GM18505 (cell line): ENCODE measurements at regions not wholly inside any gene's neighbourhood (a gene's known extent, or its start where the extent isn't known, plus 50 kb on each side); places are given as distances from the start of the nearest gene placed in this dataset.
"Not testable (repeated sequence)": the region's sequence is repeated elsewhere in the genome, so short reads cannot be mapped to it uniquely, and the experiment has no call there.

ENCODE experiments used
- ATAC-seq: cut with Tn5 transposase; IDR thresholded peaks from one replicate; pipeline ENCODE4 v1.9.1; 2021; ENCODE audit not compliant: unreplicated experiment
- POLR2A ChIP-seq: IDR thresholded peaks from 4 replicates; pipeline ENCODE4 v1.6.1; 2011; ENCODE audit warnings: borderline replicate concordance; ENCODE audit not compliant: insufficient read depth, insufficient read length; ENCODE audit errors: extremely low read depth

GRCh38 chr1:189007824-189008223 lies 1469.8 kb downstream of the BRINP3 start:
- no peak for ATAC-seq
- no peak for TF ChIP-seq POLR2A

DNA sequence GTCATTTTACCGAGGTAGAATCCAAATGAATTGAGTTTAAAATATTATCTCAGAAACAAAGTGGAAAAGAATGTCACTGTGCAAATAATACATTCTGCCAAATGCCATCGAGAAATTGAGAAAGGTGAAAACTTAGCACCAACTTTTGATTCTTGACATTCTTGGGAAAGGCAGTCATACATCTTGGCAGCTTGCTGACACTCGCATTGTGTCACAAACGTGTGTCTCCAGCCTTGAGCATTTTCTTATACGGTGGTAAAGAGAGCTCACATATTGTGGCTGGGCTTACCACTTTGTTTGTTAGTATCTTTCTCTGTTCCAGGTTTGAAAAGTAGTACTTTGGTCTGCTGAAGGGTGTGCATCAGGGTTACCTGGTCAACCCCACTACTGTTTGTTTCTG lies 1456.1 kb downstream of the BRINP3 start:
- no peak for TF ChIP-seq POLR2A
- ATAC-seq = no peak

- no peak for TF ChIP-seq POLR2A
- ATAC-seq = no peak
Measured at GRCh38 chr1:189022015-189022414, 1455.6 kb downstream of the BRINP3 start.

GRCh38 chr1:189027512-189027911 lies 1450.2 kb downstream of the BRINP3 start:
- TF ChIP-seq POLR2A = no peak
- ATAC-seq = no peak

- ATAC-seq = no peak
- TF ChIP-seq POLR2A = no peak
Measured at GRCh38 chr1:189033169-189033568, 1444.5 kb downstream of the BRINP3 start.

GRCh38 chr1:189036628-189037027 lies 1441.0 kb downstream of the BRINP3 start:
- no peak for TF ChIP-seq POLR2A
- no peak for ATAC-seq

GRCh38 chr1:189046127-189046526 lies 1431.5 kb downstream of the BRINP3 start:
- no peak for TF ChIP-seq POLR2A

DNA sequence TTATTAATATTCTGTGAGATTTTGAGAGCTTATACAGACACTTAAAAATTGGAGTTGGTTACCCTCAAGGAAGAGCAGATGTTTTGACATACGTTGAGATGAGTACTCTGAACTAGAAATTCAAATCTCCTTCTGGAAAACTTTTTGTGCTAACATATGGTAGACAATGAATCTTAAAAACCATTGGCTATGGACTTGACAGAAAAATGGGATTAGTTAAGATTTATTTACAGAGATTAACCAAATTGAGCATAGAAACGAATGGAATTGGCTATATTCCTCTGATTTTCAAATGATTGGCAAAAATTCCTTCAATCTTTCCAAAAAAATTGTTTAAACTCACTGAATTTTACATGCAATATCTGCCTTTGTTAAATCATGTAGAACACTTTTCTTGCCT lies 1392.9 kb downstream of the BRINP3 start:
- no peak for ATAC-seq
- no peak for TF ChIP-seq POLR2A

More at GRCh38 chr1:189046127-189046526, 1431.5 kb downstream of the BRINP3 start:
- no peak for ATAC-seq

DNA sequence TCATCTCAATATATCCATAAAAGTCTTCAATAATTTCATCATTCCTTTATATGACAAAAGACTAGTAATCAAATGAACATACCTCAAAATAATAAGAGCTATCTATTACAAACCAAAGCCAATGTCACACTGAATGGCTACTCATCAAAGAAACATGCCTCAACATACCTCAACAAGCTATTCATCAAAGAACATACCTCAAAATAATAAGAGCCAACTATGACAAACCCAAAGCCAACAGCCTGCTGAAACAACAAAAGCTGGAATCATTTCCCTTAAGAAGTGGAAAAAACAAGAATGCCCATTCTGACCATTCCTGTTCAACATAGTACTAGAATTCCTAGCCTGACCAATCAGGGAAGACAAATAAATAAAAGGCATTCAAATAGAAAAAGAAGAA lies 1373.7 kb downstream of the BRINP3 start:
- TF ChIP-seq POLR2A = no peak
- ATAC-seq = no peak

DNA sequence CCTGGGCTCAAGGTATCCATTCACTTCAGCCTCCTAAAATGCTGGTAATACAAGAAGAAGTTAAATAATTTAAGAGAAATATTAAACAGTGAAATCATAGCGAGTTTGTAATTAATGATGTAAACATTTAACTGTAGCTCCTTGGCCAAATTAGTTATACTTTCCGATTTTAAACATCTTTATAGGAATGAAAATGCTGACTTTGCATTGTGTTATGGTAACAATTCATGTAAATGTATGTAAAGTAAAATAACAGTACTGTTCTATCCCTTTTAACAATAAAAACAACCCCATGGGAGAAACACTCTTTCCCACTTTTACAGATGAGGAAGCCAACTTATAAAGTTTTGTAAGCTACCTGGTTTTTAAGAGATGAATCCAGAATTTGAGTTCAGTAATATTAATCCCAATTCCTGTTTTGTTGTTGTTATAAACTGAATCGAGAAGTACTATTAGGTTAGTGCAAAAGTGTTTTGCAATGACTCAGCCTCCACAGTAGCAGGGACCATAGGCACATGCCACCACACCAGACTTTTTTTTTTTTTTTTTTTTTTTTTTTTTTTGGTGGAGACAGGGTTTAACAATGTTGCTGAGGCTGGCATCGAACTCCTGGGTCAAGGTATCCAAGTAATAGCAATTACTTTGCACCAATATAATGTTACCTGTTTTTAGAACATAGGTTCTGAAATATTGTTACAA lies 1360.4 kb downstream of the BRINP3 start:
- TF ChIP-seq POLR2A = no peak
- ATAC-seq = no peak

DNA sequence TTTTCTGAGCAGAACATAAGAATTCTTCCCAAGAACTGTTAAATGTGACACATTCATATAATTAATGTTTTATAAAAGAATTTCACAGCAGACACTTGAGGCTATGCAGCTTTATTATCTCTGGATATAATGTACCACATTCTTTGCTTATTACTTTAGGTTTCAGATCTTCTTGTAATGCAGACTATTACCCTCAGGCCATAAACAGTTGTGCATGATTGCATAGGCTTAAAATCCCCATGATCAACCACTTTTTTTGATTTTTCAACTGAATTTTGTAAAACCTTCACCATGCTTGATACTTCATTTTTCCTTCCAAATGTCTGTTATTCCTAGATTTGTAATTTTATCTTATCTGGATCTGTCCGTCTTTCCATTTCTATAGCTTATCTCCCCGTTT lies 1355.7 kb downstream of the BRINP3 start:
- TF ChIP-seq POLR2A = no peak
- no peak for ATAC-seq

GRCh38 chr1:189125694-189126093 lies 1352.0 kb downstream of the BRINP3 start:
- TF ChIP-seq POLR2A = no peak
- no peak for ATAC-seq

DNA sequence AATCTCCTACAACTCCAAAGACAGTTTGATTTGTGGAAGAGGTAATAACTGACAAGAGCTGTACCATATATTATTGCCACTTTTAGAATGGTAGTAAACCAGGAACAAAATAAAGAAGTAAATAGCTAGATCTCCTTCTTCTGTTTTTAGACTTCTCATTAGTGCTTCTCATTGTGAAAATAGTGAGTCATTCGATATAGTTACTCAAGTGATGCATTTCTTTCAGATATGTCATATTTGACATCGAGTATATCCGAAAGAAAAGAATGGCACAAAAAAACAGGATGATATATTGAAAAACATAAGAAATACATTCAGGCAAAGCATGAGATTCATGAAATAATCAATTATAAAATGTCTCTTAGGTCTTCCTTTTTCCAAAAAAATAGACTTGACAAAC lies 1346.1 kb downstream of the BRINP3 start:
- TF ChIP-seq POLR2A = no peak
- no peak for ATAC-seq

GRCh38 chr1:189139748-189140147 lies 1337.9 kb downstream of the BRINP3 start:
- not testable (repeated sequence) for ATAC-seq

DNA sequence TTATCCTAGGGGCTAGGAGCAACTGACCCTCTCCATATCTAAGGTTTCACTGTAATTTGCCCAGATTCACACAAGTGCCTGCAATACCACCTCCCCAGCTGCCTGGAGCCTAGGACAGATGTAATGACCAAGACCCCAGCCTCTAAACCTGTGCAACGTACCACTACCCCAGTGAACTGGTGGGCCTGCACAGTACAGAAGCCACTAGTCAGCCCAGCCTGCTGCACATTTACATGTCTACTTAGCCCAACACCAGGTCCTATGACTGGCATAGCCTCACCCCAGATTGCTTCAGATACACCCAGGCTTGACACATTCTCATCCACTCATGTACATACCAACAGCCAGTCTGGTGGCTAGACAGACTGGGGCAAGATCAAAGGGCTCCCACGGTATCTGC lies 1336.6 kb downstream of the BRINP3 start:
- TF ChIP-seq POLR2A = no peak
- ATAC-seq = no peak
